ENCODE measurements at regions not wholly inside any gene's neighbourhood (a gene's known extent, or its start where the extent isn't known, plus 50 kb on each side); places are given as distances from the start of the nearest gene placed in this dataset.

GRCh38 chr6:170018422-170018935, 267.1 kb downstream of the ERMARD start:
- no peak for TF ChIP-seq CTCF (IDR thresholded peaks at IDR 0.05; ENCODE audit: low read length, missing control alignments)
- no peak for DNase-seq (ENCODE audit: low read depth)
- no peak overlapping the region for H3K4me3 ChIP-seq (replicated peaks; ENCODE audit: low read depth, low read length)

GRCh38 chr6:170017603-170018320, 266.3 kb downstream of the ERMARD start:
- no peak overlapping the region for H3K4me3 ChIP-seq (replicated peaks; ENCODE audit: low read depth, low read length)
- no peak for DNase-seq (ENCODE audit: low read depth)
- no peak for TF ChIP-seq CTCF (IDR thresholded peaks at IDR 0.05; ENCODE audit: low read length, missing control alignments)

- DNase-seq (ENCODE audit: low read depth), result no peak
- no peak overlapping the region for H3K4me3 ChIP-seq (replicated peaks; ENCODE audit: low read depth, low read length)
- no peak for TF ChIP-seq CTCF (IDR thresholded peaks at IDR 0.05; ENCODE audit: low read length, missing control alignments)
Observed at GRCh38 chr6:170013815-170014214, 262.4 kb downstream of the ERMARD start.

GRCh38 chr6:170012037-170012330, 260.6 kb downstream of the ERMARD start:
- DNase-seq (ENCODE audit: low read depth), result no peak
- H3K4me3 ChIP-seq (replicated peaks; ENCODE audit: low read depth, low read length), result no peak overlapping the region
- no peak for TF ChIP-seq CTCF (IDR thresholded peaks at IDR 0.05; ENCODE audit: low read length, missing control alignments)

- no peak for DNase-seq (ENCODE audit: low read depth)
- H3K4me3 ChIP-seq (replicated peaks; ENCODE audit: low read depth, low read length), result no peak overlapping the region
- TF ChIP-seq CTCF (IDR thresholded peaks at IDR 0.05; ENCODE audit: low read length, missing control alignments), result no peak
Observed at GRCh38 chr6:170011204-170012036, 260.0 kb downstream of the ERMARD start.

GRCh38 chr6:170010665-170011203, 259.3 kb downstream of the ERMARD start:
- no peak for TF ChIP-seq CTCF (IDR thresholded peaks at IDR 0.05; ENCODE audit: low read length, missing control alignments)
- no peak overlapping the region for H3K4me3 ChIP-seq (replicated peaks; ENCODE audit: low read depth, low read length)
- DNase-seq (ENCODE audit: low read depth), result no peak

Data from fibroblast of pulmonary artery (primary cell).